GM12878 (cell line): ENCODE measurements at regions not wholly inside any gene's neighbourhood (a gene's known extent, or its start where the extent isn't known, plus 50 kb on each side); places are given as distances from the start of the nearest gene placed in this dataset.

Experiments
- ATAC-seq: fragments of 200-7000 bp; cut with Tn5 transposase; 3 replicates; pipeline ENCODE4 v1.9.1; 2020; ENCODE audit warnings: mild to moderate bottlenecking, moderate library complexity
- BruUV-seq: library from RNA; stranded (reverse); fragments of 400-500 nt; replicated peaks from 2 replicates; lab custom pipeline; 2021; lab: Mats Ljungman, UMichigan
- CTCF ChIA-PET: fragments of 300-600 bp; sonication (Branson Sonifier 250); formaldehyde crosslinking; extraction: SDS; loops from one replicate; lab custom pipeline; 2021; ENCODE audit warnings: inconsistent platforms; lab: Yijun Ruan, JAX
- POLR2A ChIA-PET: fragments of 350-600 bp; formaldehyde crosslinking; extraction: SDS; loops from one replicate; lab custom pipeline; 2021; ENCODE audit warnings: inconsistent platforms; lab: Charles Lee
- RAD21 ChIA-PET: fragments of 300-600 bp; sonication (Branson Sonifier 250); formaldehyde crosslinking; loops from one replicate; lab custom pipeline; 2023; ENCODE audit warnings: antibody characterized with exemption; ENCODE audit not compliant: unreplicated experiment; lab: Charles Lee
- SMC1A ChIA-PET: fragments of 300-600 bp; sonication (Branson Sonifier 250); formaldehyde crosslinking; loops from one replicate; lab custom pipeline; 2023; ENCODE audit not compliant: unreplicated experiment, uncharacterized antibody; lab: Charles Lee
- DNase-seq: peaks from one replicate; pipeline ENCODE4 v3.0.0-alpha.2; 2011; ENCODE audit warnings: low read depth, low spot score
- FAIRE-seq: peaks from 3 replicates; lab custom pipeline; 2011; peaks lifted over from hg19 to GRCh38; lab: Jason Lieb, UNC
- H2AFZ ChIP-seq: 2 replicates; pipeline ENCODE4 v1.6.0; 2011; ENCODE audit warnings: low read depth, low read length, control low read depth; ENCODE audit not compliant: control insufficient read depth
- H3K27ac ChIP-seq: 2 replicates; pipeline ENCODE4 v1.5.1; 2011; ENCODE audit warnings: control low read depth; ENCODE audit not compliant: control insufficient read depth, insufficient read depth
- H3K27me3 ChIP-seq, 2 experiments: replicated peaks in 1 of 2; 2 replicates each; pipeline versions ENCODE4 v1.6.0 to v1.6.1; 2011; ENCODE audit warnings: low read length in 1 of 2; ENCODE audit not compliant: control insufficient read depth in 2 of 2, insufficient read depth in 2 of 2
- H3K36me3 ChIP-seq, 2 experiments: 2 replicates each; pipeline ENCODE4 v1.5.1; 2011; ENCODE audit warnings: low read length in 1 of 2; ENCODE audit not compliant: control insufficient read depth in 2 of 2, insufficient read depth in 2 of 2
- H3K4me1 ChIP-seq: 2 replicates; pipeline ENCODE4 v1.6.1; 2011; ENCODE audit warnings: mild to moderate bottlenecking, low read length, moderate library complexity, mixed read lengths; ENCODE audit not compliant: control insufficient read depth, insufficient read depth
- H3K4me2 ChIP-seq: 2 replicates; pipeline ENCODE4 v1.6.0; 2011; ENCODE audit warnings: control low read depth; ENCODE audit not compliant: control insufficient read depth, insufficient read depth
- H3K4me3 ChIP-seq: fragments of 200-600 bp; sonication (generic); 2 replicates; pipeline ENCODE4 v1.5.1; 2016
- H3K79me2 ChIP-seq: 2 replicates; pipeline ENCODE4 v1.6.0; 2011; ENCODE audit warnings: low read length; ENCODE audit not compliant: control insufficient read depth, insufficient read depth
- H3K9ac ChIP-seq: 2 replicates; pipeline ENCODE4 v1.8.0; 2011; ENCODE audit warnings: low read length, control low read depth, mixed read lengths; ENCODE audit not compliant: control insufficient read depth, insufficient read depth
- H3K9me3 ChIP-seq: replicated peaks from 3 replicates; pipeline ENCODE4 v1.5.1; 2011; ENCODE audit warnings: mild to moderate bottlenecking, low read length; ENCODE audit not compliant: control insufficient read depth, insufficient read depth
- H4K20me1 ChIP-seq: 2 replicates; pipeline ENCODE4 v1.6.0; 2011; ENCODE audit not compliant: control insufficient read depth, insufficient read depth
- CBX3 ChIP-seq: fragments of 200-600 bp; sonication (generic); IDR thresholded peaks from 2 replicates; pipeline ENCODE4 v1.6.1; 2016; ENCODE audit warnings: low read depth, borderline replicate concordance
- FOXK2 ChIP-seq: fragments of 450-650 bp; IDR thresholded peaks from 2 replicates; pipeline ENCODE4 v1.6.1; 2017; ENCODE audit warnings: mild to moderate bottlenecking, moderate library complexity
- MTA2 ChIP-seq: fragments of 450-650 bp; IDR thresholded peaks from 2 replicates; pipeline ENCODE4 v1.6.1; 2016; ENCODE audit warnings: low read depth, mild to moderate bottlenecking, moderate library complexity
- NR2C2 ChIP-seq: IDR thresholded peaks from 2 replicates; pipeline ENCODE4 v1.6.1; 2011; ENCODE audit warnings: borderline replicate concordance, low read depth; ENCODE audit not compliant: control insufficient read depth, insufficient read length
- STAT1 ChIP-seq: fragments of 450-650 bp; conservative IDR thresholded peaks from 2 replicates; pipeline ENCODE4 v1.6.1; 2014; ENCODE audit warnings: antibody characterized with exemption, mild to moderate bottlenecking
- SUZ12 ChIP-seq: fragments of 200-600 bp; sonication (generic); IDR thresholded peaks from one replicate; pipeline ENCODE4 v1.6.1; 2018; ENCODE audit warnings: antibody characterized with exemption, mild to moderate bottlenecking; ENCODE audit not compliant: unreplicated experiment
- WGBS: methylation state at CpG from one replicate; pipeline ENCODE4 v1.1.6; 2016; ENCODE audit warnings: low lambda C conversion rate; ENCODE audit not compliant: insufficient replicate concordance, insufficient coverage; ENCODE audit errors: missing lambda C conversion rate; 5-methylcytosine and 5-hydroxymethylcytosine counted together
- in situ Hi-C: fragments of 300-500 bp; cut with MboI; formaldehyde crosslinking; loops from 9 replicates; pipeline ENCODE4 v1.14.3; 2018; ENCODE audit warnings: mixed read lengths
- intact Hi-C: fragments of 100-400 bp; cut with micrococcal nuclease; formaldehyde crosslinking; loops from one replicate; pipeline ENCODE4 v1.14.2; 2022; ENCODE audit not compliant: unreplicated experiment
- TF ChIP-seq, protein P1 (sequence below): fragments of 450-650 bp; IDR thresholded peaks from 2 replicates; pipeline ENCODE4 v1.6.1; 2017; ENCODE audit warnings: borderline replicate concordance

DNA sequence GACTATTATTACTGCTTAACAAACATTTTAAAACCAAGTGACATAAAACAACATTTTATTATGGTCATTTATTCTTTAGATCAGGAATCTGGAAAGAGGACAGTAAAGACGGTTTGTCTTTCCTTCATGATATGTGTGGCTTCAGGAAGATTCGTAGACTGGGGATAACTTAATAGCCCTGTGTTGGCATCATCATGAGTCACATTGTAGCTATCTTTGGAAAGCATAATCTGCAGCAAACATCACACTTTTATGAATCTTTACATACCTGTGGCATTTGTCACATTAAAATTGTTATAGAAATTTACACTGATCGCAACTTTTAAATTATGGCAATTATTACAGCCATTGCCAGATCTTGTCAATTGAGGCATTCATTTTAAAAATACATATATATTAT lies 397.1 kb downstream of the NOVA1 start:
- H3K36me3 ChIP-seq, result no peaks in the 10 kb centered on the region
- FAIRE-seq (no peak), DNase-seq (no peak), ATAC-seq (no peak)
- H3K4me2 ChIP-seq, result no peak overlapping the region
- CTCF ChIA-PET, result no interaction called here
- TF ChIP-seq MTA2 (no peak), FOXK2 (no peak), STAT1 (no peak), SUZ12 (no peak), NR2C2 (no peak), CBX3 (no peak)
- TF ChIP-seq, protein P1, sequence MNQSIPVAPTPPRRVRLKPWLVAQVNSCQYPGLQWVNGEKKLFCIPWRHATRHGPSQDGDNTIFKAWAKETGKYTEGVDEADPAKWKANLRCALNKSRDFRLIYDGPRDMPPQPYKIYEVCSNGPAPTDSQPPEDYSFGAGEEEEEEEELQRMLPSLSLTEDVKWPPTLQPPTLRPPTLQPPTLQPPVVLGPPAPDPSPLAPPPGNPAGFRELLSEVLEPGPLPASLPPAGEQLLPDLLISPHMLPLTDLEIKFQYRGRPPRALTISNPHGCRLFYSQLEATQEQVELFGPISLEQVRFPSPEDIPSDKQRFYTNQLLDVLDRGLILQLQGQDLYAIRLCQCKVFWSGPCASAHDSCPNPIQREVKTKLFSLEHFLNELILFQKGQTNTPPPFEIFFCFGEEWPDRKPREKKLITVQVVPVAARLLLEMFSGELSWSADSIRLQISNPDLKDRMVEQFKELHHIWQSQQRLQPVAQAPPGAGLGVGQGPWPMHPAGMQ, result no peak
- intact Hi-C loops (no loop called here), in situ Hi-C loops (no loop called here)
- no peaks in the 10 kb centered on the region for H3K79me2 ChIP-seq
- no peak overlapping the region for H3K27ac ChIP-seq
- H3K4me3 ChIP-seq, result no peak overlapping the region
- H4K20me1 ChIP-seq, result no peaks in the 10 kb centered on the region
- WGBS, result 62% methylated on average over 3 of the region's 3 CpGs
- SMC1A ChIA-PET, result no interaction called here
- H3K9me3 ChIP-seq, result no peaks in the 10 kb centered on the region
- BruUV-seq, result no TSS peak
- H3K9ac ChIP-seq, result no peak overlapping the region
- H3K4me1 ChIP-seq, result no peaks in the 10 kb centered on the region
- H3K27me3 ChIP-seq, result no peaks in the 10 kb centered on the region
- RAD21 ChIA-PET, result no interaction called here
- H2AFZ ChIP-seq, result no peak overlapping the region
- POLR2A ChIA-PET, result no interaction called here
